CD8-positive, alpha-beta memory T cell (primary cell): ENCODE measurements at regions not wholly inside any gene's neighbourhood (a gene's known extent, or its start where the extent isn't known, plus 50 kb on each side); places are given as distances from the start of the nearest gene placed in this dataset.

Experiments used
- CTCF ChIA-PET: fragments of 350-600 bp; sonication (Branson Sonifier 250); formaldehyde crosslinking; loops from one replicate; lab custom pipeline; 2021; ENCODE audit warnings: antibody characterized with exemption; lab: Charles Lee
- POLR2A ChIA-PET: fragments of 350-600 bp; sonication (Branson Sonifier 250); formaldehyde crosslinking; loops from one replicate; lab custom pipeline; 2021; ENCODE audit warnings: antibody characterized with exemption; lab: Charles Lee
- DNase-seq, 5 donors: peaks; one replicate each; pipeline versions ENCODE4 v3.0.0 to v3.0.0-alpha.2; 2020 to 2022; ENCODE audit warnings: mixed read lengths in 1 of 5
- H3K27ac ChIP-seq: one replicate; pipeline ENCODE4 v1.7.0; 2013; ENCODE audit warnings: low read depth, mild to moderate bottlenecking, low read length, moderate library complexity
- H3K27me3 ChIP-seq: 2 replicates; pipeline ENCODE4 v1.7.0; 2013; ENCODE audit warnings: low read length, mild to moderate bottlenecking; ENCODE audit not compliant: insufficient read depth, poor library complexity, severe bottlenecking
- H3K36me3 ChIP-seq: 2 replicates; pipeline ENCODE4 v1.7.0; 2013; ENCODE audit warnings: mild to moderate bottlenecking, low read length, moderate library complexity; ENCODE audit not compliant: insufficient read depth
- H3K4me1 ChIP-seq: 2 replicates; pipeline ENCODE4 v1.7.0; 2013; ENCODE audit warnings: mild to moderate bottlenecking, low read length, moderate library complexity; ENCODE audit not compliant: insufficient read depth
- H3K4me3 ChIP-seq: 2 replicates; pipeline ENCODE4 v1.7.0; 2013; ENCODE audit warnings: mild to moderate bottlenecking, low read length
- H3K9me3 ChIP-seq: 2 replicates; pipeline ENCODE4 v1.7.0; 2013; ENCODE audit warnings: mild to moderate bottlenecking, low read length
- H3K27ac Mint-ChIP-seq, 8 donors: one replicate each; pipeline ENCODE4 v1.8.0; 2020 to 2021; ENCODE audit warnings: mixed read lengths in 8 of 8, mild to moderate bottlenecking in 6 of 8, inconsistent platforms in 3 of 8, moderate library complexity in 3 of 8
- H3K27me3 Mint-ChIP-seq, 2 donors: one replicate each; pipeline ENCODE4 v1.8.0; 2020 to 2021; ENCODE audit warnings: mixed read lengths in 2 of 2, mild to moderate bottlenecking in 1 of 2, moderate library complexity in 1 of 2
- H3K36me3 Mint-ChIP-seq, 3 donors: one replicate each; pipeline ENCODE4 v1.8.0; 2020 to 2021; ENCODE audit warnings: mixed read lengths in 3 of 3, inconsistent platforms in 1 of 3, mild to moderate bottlenecking in 1 of 3
- H3K4me1 Mint-ChIP-seq, 3 donors: one replicate each; pipeline ENCODE4 v1.8.0; 2020 to 2021; ENCODE audit warnings: mixed read lengths in 3 of 3, inconsistent platforms in 1 of 3, mild to moderate bottlenecking in 1 of 3
- H3K4me3 Mint-ChIP-seq, 7 donors: one replicate each; pipeline ENCODE4 v1.8.0; 2020 to 2021; ENCODE audit warnings: mixed read lengths in 7 of 7, mild to moderate bottlenecking in 6 of 7, moderate library complexity in 4 of 7, inconsistent platforms in 2 of 7
- H3K9me3 Mint-ChIP-seq, 5 donors: one replicate each; pipeline ENCODE4 v1.8.0; 2020 to 2022; ENCODE audit warnings: mixed read lengths in 5 of 5, mild to moderate bottlenecking in 3 of 5, moderate library complexity in 2 of 5, inconsistent platforms in 1 of 5

- ChIA-PET POLR2A (no interaction called here), CTCF (no interaction called here)
- no peak for DNase-seq
- H3K4me3 Mint-ChIP-seq: no peak overlapping the region
- no peak overlapping the region for H3K27ac ChIP-seq
- H3K9me3 ChIP-seq: no peaks in the 10 kb centered on the region
- H3K36me3 ChIP-seq: no peaks in the 10 kb centered on the region
- no peaks in the 10 kb centered on the region for H3K36me3 Mint-ChIP-seq
- H3K4me1 ChIP-seq: no peaks in the 10 kb centered on the region
- no peak overlapping the region for H3K4me3 ChIP-seq
- no peaks in the 10 kb centered on the region for H3K27me3 ChIP-seq
- H3K27me3 Mint-ChIP-seq: peaks cover 5 to 8% of the 10 kb centered on the region in 2 donors
- H3K4me1 Mint-ChIP-seq: no peaks in the 10 kb centered on the region
- H3K9me3 Mint-ChIP-seq: peaks cover 0 to 2% (median 0%) of the 10 kb centered on the region in 5 donors
- no peak overlapping the region for H3K27ac Mint-ChIP-seq
These were observed 330.4 kb upstream of the SMIM21 start for GRCh38 chr18:75757951-75758350.

GRCh38 chr18:75754433-75754832 is 326.9 kb upstream of the SMIM21 start:
- no peak for DNase-seq
- no peaks in the 10 kb centered on the region for H3K36me3 Mint-ChIP-seq
- CTCF ChIA-PET: no interaction called here
- H3K9me3 Mint-ChIP-seq: no peaks in the 10 kb centered on the region
- H3K4me1 ChIP-seq: no peaks in the 10 kb centered on the region
- H3K4me1 Mint-ChIP-seq: no peaks in the 10 kb centered on the region
- H3K4me3 Mint-ChIP-seq: no peak overlapping the region
- H3K9me3 ChIP-seq: no peaks in the 10 kb centered on the region
- H3K4me3 ChIP-seq: no peak overlapping the region
- POLR2A ChIA-PET: no interaction called here
- no peaks in the 10 kb centered on the region for H3K27me3 ChIP-seq
- no peak overlapping the region for H3K27ac ChIP-seq
- H3K27ac Mint-ChIP-seq: no peak overlapping the region
- H3K36me3 ChIP-seq: no peaks in the 10 kb centered on the region
- peaks cover 5 to 12% of the 10 kb centered on the region in 2 donors for H3K27me3 Mint-ChIP-seq

GRCh38 chr18:75753753-75754152 is 326.2 kb upstream of the SMIM21 start:
- POLR2A ChIA-PET: no interaction called here
- Histone ChIP-seq H3K27ac (no peak overlapping the region), H3K4me3 (no peak overlapping the region), H3K27me3 (no peaks in the 10 kb centered on the region), H3K36me3 (no peaks in the 10 kb centered on the region), H3K4me1 (no peaks in the 10 kb centered on the region), H3K9me3 (no peaks in the 10 kb centered on the region)
- no peak overlapping the region for H3K4me3 Mint-ChIP-seq
- no peak for DNase-seq
- H3K4me1 Mint-ChIP-seq: no peaks in the 10 kb centered on the region
- H3K27ac Mint-ChIP-seq: no peak overlapping the region
- no peaks in the 10 kb centered on the region for H3K9me3 Mint-ChIP-seq
- H3K27me3 Mint-ChIP-seq: peaks cover 5 to 12% of the 10 kb centered on the region in 2 donors
- H3K36me3 Mint-ChIP-seq: no peaks in the 10 kb centered on the region
- CTCF ChIA-PET: no interaction called here

GRCh38 chr18:75752740-75753263 is 325.3 kb upstream of the SMIM21 start:
- H3K27me3 ChIP-seq: no peaks in the 10 kb centered on the region
- Mint-ChIP-seq H3K36me3 (no peaks in the 10 kb centered on the region), H3K27me3 (peaks cover 0 to 12% of the 10 kb centered on the region in 2 donors), H3K9me3 (no peaks in the 10 kb centered on the region), H3K4me3 (no peak overlapping the region), H3K4me1 (no peaks in the 10 kb centered on the region), H3K27ac (no peak overlapping the region)
- DNase-seq: no peak
- H3K4me3 ChIP-seq: no peak overlapping the region
- H3K36me3 ChIP-seq: no peaks in the 10 kb centered on the region
- ChIA-PET CTCF (no interaction called here), POLR2A (no interaction called here)
- H3K9me3 ChIP-seq: no peaks in the 10 kb centered on the region
- H3K27ac ChIP-seq: no peak overlapping the region
- H3K4me1 ChIP-seq: no peaks in the 10 kb centered on the region

GRCh38 chr18:75745147-75745546 is 317.6 kb upstream of the SMIM21 start:
- H3K9me3 Mint-ChIP-seq: no peaks in the 10 kb centered on the region
- no peak overlapping the region for H3K4me3 Mint-ChIP-seq
- Histone ChIP-seq H3K27me3 (no peaks in the 10 kb centered on the region), H3K27ac (no peak overlapping the region), H3K4me3 (no peak overlapping the region), H3K4me1 (no peaks in the 10 kb centered on the region), H3K9me3 (no peaks in the 10 kb centered on the region), H3K36me3 (no peaks in the 10 kb centered on the region)
- H3K27me3 Mint-ChIP-seq: no peaks in the 10 kb centered on the region
- no peak for DNase-seq
- POLR2A ChIA-PET: no interaction called here
- no peaks in the 10 kb centered on the region for H3K36me3 Mint-ChIP-seq
- CTCF ChIA-PET: no interaction called here
- no peak overlapping the region for H3K27ac Mint-ChIP-seq
- H3K4me1 Mint-ChIP-seq: no peaks in the 10 kb centered on the region

- no peak overlapping the region for H3K4me3 Mint-ChIP-seq
- Histone ChIP-seq H3K9me3 (no peaks in the 10 kb centered on the region), H3K36me3 (no peaks in the 10 kb centered on the region), H3K4me3 (no peak overlapping the region), H3K27me3 (no peaks in the 10 kb centered on the region), H3K27ac (no peak overlapping the region), H3K4me1 (no peaks in the 10 kb centered on the region)
- DNase-seq: no peak
- peaks cover 0 to 2% of the 10 kb centered on the region in 2 donors for H3K27me3 Mint-ChIP-seq
- POLR2A ChIA-PET: no interaction called here
- no peak overlapping the region for H3K27ac Mint-ChIP-seq
- H3K9me3 Mint-ChIP-seq: peaks cover 0 to 4% (median 0%) of the 10 kb centered on the region in 5 donors
- no peaks in the 10 kb centered on the region for H3K4me1 Mint-ChIP-seq
- H3K36me3 Mint-ChIP-seq: no peaks in the 10 kb centered on the region
- CTCF ChIA-PET: no interaction called here
These were observed 315.0 kb upstream of the SMIM21 start for GRCh38 chr18:75742516-75742915.

GRCh38 chr18:75739682-75740081 is 312.2 kb upstream of the SMIM21 start:
- DNase-seq: no peak
- no peaks in the 10 kb centered on the region for H3K36me3 Mint-ChIP-seq
- no peaks in the 10 kb centered on the region for H3K4me1 ChIP-seq
- no peak overlapping the region for H3K27ac Mint-ChIP-seq
- H3K4me3 ChIP-seq: no peak overlapping the region
- CTCF ChIA-PET: no interaction called here
- no peaks in the 10 kb centered on the region for H3K36me3 ChIP-seq
- no peak overlapping the region for H3K4me3 Mint-ChIP-seq
- peaks cover 0 to 2% of the 10 kb centered on the region in 2 donors for H3K27me3 Mint-ChIP-seq
- no peaks in the 10 kb centered on the region for H3K9me3 ChIP-seq
- H3K9me3 Mint-ChIP-seq: peaks cover 5 to 14% (median 8%) of the 10 kb centered on the region in 5 donors
- H3K27me3 ChIP-seq: no peaks in the 10 kb centered on the region
- H3K27ac ChIP-seq: no peak overlapping the region
- H3K4me1 Mint-ChIP-seq: no peaks in the 10 kb centered on the region
- POLR2A ChIA-PET: no interaction called here

- Histone ChIP-seq H3K27me3 (no peaks in the 10 kb centered on the region), H3K9me3 (no peaks in the 10 kb centered on the region), H3K27ac (no peak overlapping the region), H3K36me3 (no peaks in the 10 kb centered on the region), H3K4me1 (no peaks in the 10 kb centered on the region), H3K4me3 (no peak overlapping the region)
- CTCF ChIA-PET: no interaction called here
- Mint-ChIP-seq H3K27me3 (peaks cover 0 to 4% of the 10 kb centered on the region in 2 donors), H3K4me1 (no peaks in the 10 kb centered on the region), H3K36me3 (no peaks in the 10 kb centered on the region), H3K9me3 (peaks cover 5 to 14% (median 9%) of the 10 kb centered on the region in 5 donors), H3K4me3 (no peak overlapping the region), H3K27ac (no peak overlapping the region)
- DNase-seq: no peak
- POLR2A ChIA-PET: no interaction called here
These were observed 307.8 kb upstream of the SMIM21 start for GRCh38 chr18:75735291-75735690.

- no peaks in the 10 kb centered on the region for H3K4me1 Mint-ChIP-seq
- H3K9me3 Mint-ChIP-seq: peaks cover 0 to 3% (median 1%) of the 10 kb centered on the region in 5 donors
- CTCF ChIA-PET: no interaction called here
- no peak overlapping the region for H3K27ac ChIP-seq
- POLR2A ChIA-PET: no interaction called here
- no peak overlapping the region for H3K4me3 ChIP-seq
- no peaks in the 10 kb centered on the region for H3K9me3 ChIP-seq
- no peaks in the 10 kb centered on the region for H3K36me3 Mint-ChIP-seq
- H3K4me1 ChIP-seq: no peaks in the 10 kb centered on the region
- H3K4me3 Mint-ChIP-seq: no peak overlapping the region
- H3K27me3 Mint-ChIP-seq: peaks cover 17 to 20% of the 10 kb centered on the region in 2 donors
- no peak for DNase-seq
- no peak overlapping the region for H3K27ac Mint-ChIP-seq
- H3K36me3 ChIP-seq: no peaks in the 10 kb centered on the region
- no peaks in the 10 kb centered on the region for H3K27me3 ChIP-seq
These were observed 302.7 kb upstream of the SMIM21 start for GRCh38 chr18:75730249-75730648.
